Gastroesophageal sphincter (tissue), 3 donors: ENCODE measurements at regions not wholly inside any gene's neighbourhood (a gene's known extent, or its start where the extent isn't known, plus 50 kb on each side); places are given as distances from the start of the nearest gene placed in this dataset.

Experiments used
- EP300 ChIP-seq: sonication (generic); formaldehyde crosslinking; IDR thresholded peaks from one replicate; pipeline ENCODE4 v1.6.1; 2017; ENCODE audit warnings: antibody characterized with exemption, mild to moderate bottlenecking
- POLR2A ChIP-seq, 2 donors: fragments of 450-650 bp; IDR thresholded peaks; one replicate each; pipeline ENCODE4 v1.6.1; 2017; ENCODE audit warnings: antibody characterized with exemption in 2 of 2, mild to moderate bottlenecking in 2 of 2, moderate library complexity in 1 of 2
- POLR2AphosphoS5 ChIP-seq: sonication (generic); formaldehyde crosslinking; IDR thresholded peaks from one replicate; pipeline ENCODE4 v1.6.1; 2017; ENCODE audit warnings: antibody characterized with exemption
- TF ChIP-seq, protein P1 (sequence below), 4 experiments: fragments of 200-600 bp in 2 of 4; fragments of 450-650 bp in 2 of 4; sonication (generic) in 1 of 4; IDR thresholded peaks; one replicate each; pipeline ENCODE4 v1.5.1; 2017 to 2019; ENCODE audit warnings: antibody characterized with exemption in 4 of 4, mild to moderate bottlenecking in 2 of 4, moderate library complexity in 2 of 4

DNA sequence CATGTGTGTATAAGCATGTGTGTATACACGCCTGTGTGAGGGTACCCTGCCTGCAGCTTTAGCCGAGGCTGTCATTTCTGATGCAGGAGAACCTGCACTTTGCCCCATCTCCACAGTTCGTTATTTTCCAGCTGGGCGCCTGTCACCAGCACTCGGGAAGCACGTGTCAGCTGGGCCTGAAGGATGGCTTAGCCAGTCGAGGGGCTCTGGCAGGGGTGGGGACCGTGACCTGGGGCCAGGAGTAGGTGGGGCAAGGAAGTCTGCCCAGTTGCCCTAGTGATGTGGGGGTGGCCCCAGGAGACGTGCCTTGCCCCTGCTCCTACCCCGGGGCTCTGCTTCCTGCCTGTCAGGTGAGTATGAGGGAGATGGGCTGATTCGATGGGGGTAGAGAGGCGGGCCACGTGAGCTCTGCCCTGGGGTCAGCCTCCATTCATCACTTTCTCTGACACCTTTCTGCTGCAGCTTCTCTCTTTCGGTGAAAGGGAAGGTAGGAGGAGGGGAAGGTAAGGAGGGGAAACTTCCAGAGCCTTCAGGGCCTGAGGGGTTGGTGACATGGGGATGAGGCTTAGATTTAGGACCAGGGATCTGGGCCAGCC is 130.6 kb upstream of the SKOR2 start:
- TF ChIP-seq, protein P1, sequence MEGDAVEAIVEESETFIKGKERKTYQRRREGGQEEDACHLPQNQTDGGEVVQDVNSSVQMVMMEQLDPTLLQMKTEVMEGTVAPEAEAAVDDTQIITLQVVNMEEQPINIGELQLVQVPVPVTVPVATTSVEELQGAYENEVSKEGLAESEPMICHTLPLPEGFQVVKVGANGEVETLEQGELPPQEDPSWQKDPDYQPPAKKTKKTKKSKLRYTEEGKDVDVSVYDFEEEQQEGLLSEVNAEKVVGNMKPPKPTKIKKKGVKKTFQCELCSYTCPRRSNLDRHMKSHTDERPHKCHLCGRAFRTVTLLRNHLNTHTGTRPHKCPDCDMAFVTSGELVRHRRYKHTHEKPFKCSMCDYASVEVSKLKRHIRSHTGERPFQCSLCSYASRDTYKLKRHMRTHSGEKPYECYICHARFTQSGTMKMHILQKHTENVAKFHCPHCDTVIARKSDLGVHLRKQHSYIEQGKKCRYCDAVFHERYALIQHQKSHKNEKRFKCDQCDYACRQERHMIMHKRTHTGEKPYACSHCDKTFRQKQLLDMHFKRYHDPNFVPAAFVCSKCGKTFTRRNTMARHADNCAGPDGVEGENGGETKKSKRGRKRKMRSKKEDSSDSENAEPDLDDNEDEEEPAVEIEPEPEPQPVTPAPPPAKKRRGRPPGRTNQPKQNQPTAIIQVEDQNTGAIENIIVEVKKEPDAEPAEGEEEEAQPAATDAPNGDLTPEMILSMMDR (IDR thresholded peaks at IDR 0.05), result no peak
- TF ChIP-seq POLR2AphosphoS5 (no peak), EP300 (no peak), POLR2A (IDR thresholded peaks at IDR 0.05) (no peak)
